OCI-LY7 (cell line): ENCODE measurements at regions not wholly inside any gene's neighbourhood (a gene's known extent, or its start where the extent isn't known, plus 50 kb on each side); places are given as distances from the start of the nearest gene placed in this dataset.

ENCODE experiments used
- BruUV-seq: library from RNA; stranded (reverse); fragments of 400-500 nt; replicated peaks from 2 replicates; lab custom pipeline; 2021; lab: Mats Ljungman, UMichigan
- CTCF ChIA-PET: fragments of 300-600 bp; sonication (Branson Sonifier 250); formaldehyde crosslinking; loops from one replicate; lab custom pipeline; 2022; ENCODE audit warnings: antibody characterized with exemption; ENCODE audit not compliant: unreplicated experiment; lab: Charles Lee
- POLR2A ChIA-PET: fragments of 300-600 bp; sonication (Branson Sonifier 250); formaldehyde crosslinking; loops from one replicate; lab custom pipeline; 2022; ENCODE audit warnings: antibody characterized with exemption; lab: Charles Lee
- DNase-seq: peaks from one replicate; pipeline ENCODE4 v3.0.0-alpha.2; 2015; ENCODE audit warnings: low spot score
- H2AFZ ChIP-seq: fragments of 200-600 bp; sonication (generic), shearing (Covaris generic); 2 replicates; pipeline ENCODE4 v1.6.1; 2014; ENCODE audit warnings: mild to moderate bottlenecking, antibody characterized with exemption, low read length, moderate library complexity
- H3K27ac ChIP-seq: fragments of 200-600 bp; sonication (generic); 2 replicates; pipeline ENCODE4 v1.5.1; 2014; ENCODE audit warnings: mixed run types, low read depth, mild to moderate bottlenecking, moderate library complexity, low read length, inconsistent platforms; ENCODE audit not compliant: poor library complexity, severe bottlenecking
- H3K36me3 ChIP-seq: fragments of 200-600 bp; sonication (generic); 2 replicates; pipeline ENCODE4 v1.6.1; 2014; ENCODE audit warnings: mild to moderate bottlenecking, antibody characterized with exemption, low read length, moderate library complexity, mixed read lengths; ENCODE audit not compliant: insufficient read depth
- H3K4me1 ChIP-seq: fragments of 200-600 bp; sonication (generic); 2 replicates; pipeline ENCODE4 v1.5.1; 2014; ENCODE audit warnings: mild to moderate bottlenecking, low read length; ENCODE audit not compliant: insufficient read depth, poor library complexity, severe bottlenecking
- H3K4me2 ChIP-seq: fragments of 200-600 bp; sonication (generic); 2 replicates; pipeline ENCODE4 v1.6.1; 2014; ENCODE audit warnings: mild to moderate bottlenecking, low read length
- H3K4me3 ChIP-seq: fragments of 200-600 bp; sonication (generic); 2 replicates; pipeline ENCODE4 v1.5.1; 2014; ENCODE audit warnings: mild to moderate bottlenecking, low read depth, low read length; ENCODE audit not compliant: poor library complexity, severe bottlenecking
- H3K79me2 ChIP-seq: fragments of 200-600 bp; sonication (generic); 2 replicates; pipeline ENCODE4 v1.6.1; 2016; ENCODE audit warnings: low read depth, mild to moderate bottlenecking, low read length, moderate library complexity, mixed read lengths; ENCODE audit not compliant: insufficient read depth
- H3K9me2 ChIP-seq: fragments of 200-600 bp; sonication (generic); 2 replicates; pipeline ENCODE4 v1.6.1; 2016; ENCODE audit warnings: mild to moderate bottlenecking, low read length, mixed read lengths; ENCODE audit not compliant: insufficient read depth
- H3K9me3 ChIP-seq: fragments of 200-600 bp; sonication (generic); 2 replicates; pipeline ENCODE4 v1.6.1; 2014; ENCODE audit warnings: mild to moderate bottlenecking, mixed run types, low read length, mixed read lengths
- H4K20me1 ChIP-seq: fragments of 200-600 bp; sonication (generic); 2 replicates; pipeline ENCODE4 v1.6.1; 2014; ENCODE audit warnings: mild to moderate bottlenecking, antibody characterized with exemption, low read length, moderate library complexity, mixed read lengths; ENCODE audit not compliant: insufficient read depth
- EZH2phosphoT487 ChIP-seq: fragments of 200-600 bp; sonication (generic); IDR thresholded peaks from 2 replicates; pipeline ENCODE4 v1.6.1; 2018; ENCODE audit warnings: low read depth, borderline replicate concordance, mild to moderate bottlenecking, mixed run types, antibody characterized with exemption, low read length, moderate library complexity, mixed read lengths
- intact Hi-C: fragments of 100-400 bp; cut with micrococcal nuclease; formaldehyde crosslinking; loops from one replicate; pipeline ENCODE4 v1.10.0; 2022; ENCODE audit not compliant: unreplicated experiment
- TF ChIP-seq, protein P1 (sequence below): fragments of 200-600 bp; sonication (generic); conservative IDR thresholded peaks from 2 replicates; pipeline ENCODE4 v1.5.1; 2014; ENCODE audit warnings: mild to moderate bottlenecking, antibody characterized with exemption, low read length, moderate library complexity, mixed read lengths

DNA sequence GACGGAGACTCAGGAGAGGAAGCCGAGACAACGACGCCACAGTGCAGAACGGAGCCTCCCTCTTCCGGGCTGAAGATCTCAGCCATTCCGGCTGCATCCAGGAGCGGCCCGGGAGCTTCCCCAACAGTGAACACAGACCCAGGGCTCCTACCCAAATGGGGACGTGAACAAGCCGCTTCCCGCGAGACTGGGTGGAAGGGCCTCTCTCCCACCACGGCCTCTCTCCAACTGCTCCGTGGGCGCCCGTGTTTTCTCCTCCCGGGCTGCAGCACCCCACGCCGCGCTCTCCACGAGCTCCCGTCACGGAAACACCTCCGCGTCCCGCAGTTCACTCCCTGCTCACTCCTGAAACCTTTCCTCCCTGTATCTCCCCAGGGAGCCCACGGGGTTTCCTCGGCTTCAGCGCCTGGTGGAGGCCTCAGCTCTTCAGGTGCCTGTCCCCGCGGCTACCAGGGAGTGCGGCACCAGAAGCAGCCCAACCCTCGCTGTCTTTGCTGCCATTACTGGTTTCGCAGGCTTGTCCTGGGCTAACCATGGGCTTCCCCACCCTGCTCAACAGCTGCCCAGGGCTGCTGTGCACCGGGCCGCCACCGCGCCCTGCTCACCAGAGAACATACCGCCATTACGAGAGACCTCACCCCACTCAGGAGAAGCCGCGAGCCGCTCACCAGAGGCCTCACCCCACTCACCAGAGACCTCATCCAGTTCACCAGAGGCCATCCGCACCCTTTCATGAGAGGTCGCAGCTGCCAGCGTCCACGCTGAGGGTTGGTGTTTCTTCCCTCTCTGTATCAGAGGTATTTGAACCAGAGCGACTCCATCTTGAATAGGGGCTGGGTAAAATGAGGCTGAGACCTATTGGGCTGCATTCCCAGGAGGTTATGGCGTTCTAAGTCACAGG, 922.8 kb downstream of the QKI start:
- no peaks in the 10 kb centered on the region for H4K20me1 ChIP-seq
- no peak overlapping the region for H3K4me3 ChIP-seq
- no peak overlapping the region for H3K27ac ChIP-seq
- intact Hi-C loops, result no loop called here
- H3K9me3 ChIP-seq, result no peaks in the 10 kb centered on the region
- H3K9me2 ChIP-seq, result no peaks in the 10 kb centered on the region
- no peak for DNase-seq
- no TSS peak for BruUV-seq
- H3K4me1 ChIP-seq, result no peaks in the 10 kb centered on the region
- H3K36me3 ChIP-seq, result no peaks in the 10 kb centered on the region
- H3K79me2 ChIP-seq, result no peaks in the 10 kb centered on the region
- ChIA-PET CTCF (no interaction called here), POLR2A (no interaction called here)
- H2AFZ ChIP-seq, result no peak overlapping the region
- no peak overlapping the region for H3K4me2 ChIP-seq
- no peak for TF ChIP-seq EZH2phosphoT487
- TF ChIP-seq, protein P1, sequence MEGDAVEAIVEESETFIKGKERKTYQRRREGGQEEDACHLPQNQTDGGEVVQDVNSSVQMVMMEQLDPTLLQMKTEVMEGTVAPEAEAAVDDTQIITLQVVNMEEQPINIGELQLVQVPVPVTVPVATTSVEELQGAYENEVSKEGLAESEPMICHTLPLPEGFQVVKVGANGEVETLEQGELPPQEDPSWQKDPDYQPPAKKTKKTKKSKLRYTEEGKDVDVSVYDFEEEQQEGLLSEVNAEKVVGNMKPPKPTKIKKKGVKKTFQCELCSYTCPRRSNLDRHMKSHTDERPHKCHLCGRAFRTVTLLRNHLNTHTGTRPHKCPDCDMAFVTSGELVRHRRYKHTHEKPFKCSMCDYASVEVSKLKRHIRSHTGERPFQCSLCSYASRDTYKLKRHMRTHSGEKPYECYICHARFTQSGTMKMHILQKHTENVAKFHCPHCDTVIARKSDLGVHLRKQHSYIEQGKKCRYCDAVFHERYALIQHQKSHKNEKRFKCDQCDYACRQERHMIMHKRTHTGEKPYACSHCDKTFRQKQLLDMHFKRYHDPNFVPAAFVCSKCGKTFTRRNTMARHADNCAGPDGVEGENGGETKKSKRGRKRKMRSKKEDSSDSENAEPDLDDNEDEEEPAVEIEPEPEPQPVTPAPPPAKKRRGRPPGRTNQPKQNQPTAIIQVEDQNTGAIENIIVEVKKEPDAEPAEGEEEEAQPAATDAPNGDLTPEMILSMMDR, result no peak

DNA sequence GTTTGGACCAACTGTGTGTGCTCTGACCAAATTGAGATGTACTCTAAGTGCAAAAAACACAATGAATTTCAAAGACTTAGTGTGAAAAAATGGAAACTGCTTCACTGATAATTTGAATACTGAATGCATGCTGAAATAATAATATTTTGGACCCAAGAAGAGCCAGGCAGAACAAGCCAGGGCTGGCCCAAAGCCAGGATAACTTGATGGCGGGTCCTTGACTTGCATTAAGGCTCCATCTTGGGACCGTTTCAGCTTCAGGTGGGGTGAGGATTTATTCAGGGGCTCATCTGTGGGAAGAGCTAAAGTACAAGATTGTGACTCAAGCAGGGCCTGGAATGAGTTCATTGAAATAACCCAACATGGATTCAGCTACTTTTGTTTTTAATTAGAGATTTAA, 921.9 kb downstream of the QKI start:
- intact Hi-C loops, result no loop called here
- no peak overlapping the region for H2AFZ ChIP-seq
- no TSS peak for BruUV-seq
- no peaks in the 10 kb centered on the region for H3K9me2 ChIP-seq
- no peak overlapping the region for H3K4me3 ChIP-seq
- H3K9me3 ChIP-seq, result no peaks in the 10 kb centered on the region
- H3K36me3 ChIP-seq, result no peaks in the 10 kb centered on the region
- H3K27ac ChIP-seq, result no peak overlapping the region
- H3K4me2 ChIP-seq, result no peak overlapping the region
- ChIA-PET POLR2A (interaction anchor here (0.6 kb wide), 1 partner anchor 207 kb away, joined by 3 read pairs; no protein-coding TSS in a partner anchor), CTCF (no interaction called here)
- TF ChIP-seq, protein P1, result no peak
- H3K4me1 ChIP-seq, result no peaks in the 10 kb centered on the region
- no peaks in the 10 kb centered on the region for H3K79me2 ChIP-seq
- H4K20me1 ChIP-seq, result no peaks in the 10 kb centered on the region
- DNase-seq, result no peak

DNA sequence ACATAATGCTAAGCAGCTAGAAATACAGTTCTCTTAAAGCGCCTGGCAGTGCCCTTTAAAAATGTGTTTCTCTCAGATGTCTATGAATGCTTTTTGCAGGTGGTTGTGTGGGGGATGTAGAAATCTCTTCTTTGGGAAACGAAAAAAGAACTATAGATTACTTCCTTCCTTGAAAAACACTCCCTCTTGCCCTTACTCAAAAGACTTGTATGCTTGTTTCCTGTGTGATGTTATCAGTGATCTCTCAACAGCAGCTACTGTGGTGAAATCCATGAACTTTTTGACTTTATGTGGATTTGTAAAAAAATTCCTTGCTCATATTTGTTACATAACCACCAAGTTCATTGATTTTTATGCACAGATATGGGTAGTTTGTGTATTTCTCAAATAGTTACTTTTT, 916.5 kb downstream of the QKI start:
- no peak overlapping the region for H3K27ac ChIP-seq
- POLR2A ChIA-PET, result no interaction called here
- H3K79me2 ChIP-seq, result no peaks in the 10 kb centered on the region
- no peaks in the 10 kb centered on the region for H3K36me3 ChIP-seq
- BruUV-seq, result no TSS peak
- no peaks in the 10 kb centered on the region for H3K4me1 ChIP-seq
- no peak for DNase-seq
- no peak overlapping the region for H3K4me3 ChIP-seq
- H4K20me1 ChIP-seq, result no peaks in the 10 kb centered on the region
- no peak for TF ChIP-seq EZH2phosphoT487
- TF ChIP-seq, protein P1, result no peak
- H2AFZ ChIP-seq, result no peak overlapping the region
- intact Hi-C loops, result no loop called here
- H3K9me2 ChIP-seq, result no peaks in the 10 kb centered on the region
- no peaks in the 10 kb centered on the region for H3K9me3 ChIP-seq
- H3K4me2 ChIP-seq, result no peak overlapping the region
- CTCF ChIA-PET, result no interaction called here
